Small intestine (tissue), 7 donors: ENCODE measurements at regions not wholly inside any gene's neighbourhood (a gene's known extent, or its start where the extent isn't known, plus 50 kb on each side); places are given as distances from the start of the nearest gene placed in this dataset.

ENCODE experiments used
- DNase-seq, 2 donors: peaks; one replicate each; pipeline versions ENCODE4 v3.0.0 to v3.0.0-alpha.2; 2013
- FAIRE-seq: peaks from 2 replicates; lab custom pipeline; 2012; peaks lifted over from hg19 to GRCh38; lab: Jason Lieb, UNC
- H3K27ac ChIP-seq, 3 donors: one replicate each; pipeline ENCODE4 v1.5.1; 2013; ENCODE audit warnings: low read length in 2 of 3, mild to moderate bottlenecking in 2 of 3, control low read depth in 1 of 3, inconsistent platforms in 1 of 3, low read depth in 1 of 3, moderate library complexity in 1 of 3
- H3K27me3 ChIP-seq, 3 donors: one replicate each; pipeline ENCODE4 v1.6.1; 2013; ENCODE audit warnings: low read length in 3 of 3, inconsistent platforms in 1 of 3; ENCODE audit not compliant: control insufficient read depth in 3 of 3, insufficient read depth in 3 of 3
- H3K36me3 ChIP-seq, 3 donors: one replicate each; pipeline ENCODE4 v1.6.1; 2013; ENCODE audit warnings: low read length in 3 of 3, inconsistent platforms in 1 of 3, low read depth in 1 of 3, mild to moderate bottlenecking in 1 of 3, moderate library complexity in 1 of 3; ENCODE audit not compliant: control insufficient read depth in 3 of 3, insufficient read depth in 2 of 3
- H3K4me1 ChIP-seq, 3 donors: one replicate each; pipeline ENCODE4 v1.6.1; 2013; ENCODE audit warnings: low read length in 2 of 3, inconsistent platforms in 1 of 3, low read depth in 1 of 3, mild to moderate bottlenecking in 1 of 3, moderate library complexity in 1 of 3; ENCODE audit not compliant: control insufficient read depth in 3 of 3, insufficient read depth in 2 of 3
- H3K4me3 ChIP-seq, 3 donors: one replicate each; pipeline ENCODE4 v1.5.1; 2013; ENCODE audit warnings: low read length in 3 of 3, control low read depth in 1 of 3, inconsistent platforms in 1 of 3, low read depth in 1 of 3, mild to moderate bottlenecking in 1 of 3, moderate library complexity in 1 of 3
- H3K9me3 ChIP-seq, 2 donors: one replicate each; pipeline ENCODE4 v1.6.1; 2013; ENCODE audit warnings: low read depth in 1 of 2, low read length in 1 of 2; ENCODE audit not compliant: control insufficient read depth in 2 of 2, insufficient read depth in 1 of 2
- WGBS, 3 donors: extraction: QIAGEN DNeasy Blood & Tissue Kit; methylation state at CpG; one replicate each; pipeline ENCODE4 v1.1.7; 2013; 5-methylcytosine and 5-hydroxymethylcytosine counted together
- donor health status: healthy with polysubstance abuse.
- donor health status: control.
- donor health status: control.
- donor health status: Bipolar disorder and iron deficiency.
- donor health status: healthy.

GRCh38 chr17:68662479-68662878 is 61.3 kb upstream of the FAM20A start:
- FAIRE-seq (no peak), DNase-seq (no peak)
- 87 to 92% (median 87%) methylated on average over 2 of the region's 2 CpGs for WGBS, 3 donors
- no peak overlapping the region for H3K27ac ChIP-seq
- H3K36me3 ChIP-seq: no peaks in the 10 kb centered on the region
- peaks cover 0 to 2% (median 0%) of the 10 kb centered on the region in 3 donors for H3K4me1 ChIP-seq
- H3K27me3 ChIP-seq: peaks cover 3% of the 10 kb centered on the region in 3 donors
- no peak overlapping the region for H3K4me3 ChIP-seq
- peaks cover 0 to 4% of the 10 kb centered on the region in 2 donors for H3K9me3 ChIP-seq

DNA sequence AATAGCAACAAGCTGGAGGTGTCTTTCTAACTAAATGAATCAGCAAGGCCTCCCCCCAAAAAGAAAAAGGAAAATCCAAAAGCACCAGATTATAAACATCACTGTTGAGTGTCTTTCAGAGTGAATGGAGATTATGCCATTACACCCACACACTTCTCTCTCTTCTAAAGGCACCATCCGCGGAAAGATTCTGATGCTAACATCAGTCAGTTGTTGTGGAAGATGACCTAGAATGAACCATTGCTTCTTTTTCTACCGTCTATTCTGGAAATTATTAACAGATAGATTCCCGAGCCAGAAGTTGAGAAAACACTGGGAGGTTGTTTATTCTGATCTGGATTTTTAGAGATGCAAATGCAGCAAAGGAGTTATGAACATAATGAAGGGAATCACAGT is 60.9 kb upstream of the FAM20A start:
- H3K36me3 ChIP-seq: no peaks in the 10 kb centered on the region
- whole genome bisulfite sequencing, 3 donors: 36 to 48% (median 40%) methylated on average over 4 of the region's 4 CpGs
- no peak overlapping the region for H3K27ac ChIP-seq
- peaks cover 0 to 4% of the 10 kb centered on the region in 2 donors for H3K9me3 ChIP-seq
- H3K27me3 ChIP-seq: peaks cover 3% of the 10 kb centered on the region in 3 donors
- H3K4me1 ChIP-seq: peaks cover 0 to 2% (median 0%) of the 10 kb centered on the region in 3 donors
- DNase-seq (no peak), FAIRE-seq (no peak)
- H3K4me3 ChIP-seq: no peak overlapping the region

DNA sequence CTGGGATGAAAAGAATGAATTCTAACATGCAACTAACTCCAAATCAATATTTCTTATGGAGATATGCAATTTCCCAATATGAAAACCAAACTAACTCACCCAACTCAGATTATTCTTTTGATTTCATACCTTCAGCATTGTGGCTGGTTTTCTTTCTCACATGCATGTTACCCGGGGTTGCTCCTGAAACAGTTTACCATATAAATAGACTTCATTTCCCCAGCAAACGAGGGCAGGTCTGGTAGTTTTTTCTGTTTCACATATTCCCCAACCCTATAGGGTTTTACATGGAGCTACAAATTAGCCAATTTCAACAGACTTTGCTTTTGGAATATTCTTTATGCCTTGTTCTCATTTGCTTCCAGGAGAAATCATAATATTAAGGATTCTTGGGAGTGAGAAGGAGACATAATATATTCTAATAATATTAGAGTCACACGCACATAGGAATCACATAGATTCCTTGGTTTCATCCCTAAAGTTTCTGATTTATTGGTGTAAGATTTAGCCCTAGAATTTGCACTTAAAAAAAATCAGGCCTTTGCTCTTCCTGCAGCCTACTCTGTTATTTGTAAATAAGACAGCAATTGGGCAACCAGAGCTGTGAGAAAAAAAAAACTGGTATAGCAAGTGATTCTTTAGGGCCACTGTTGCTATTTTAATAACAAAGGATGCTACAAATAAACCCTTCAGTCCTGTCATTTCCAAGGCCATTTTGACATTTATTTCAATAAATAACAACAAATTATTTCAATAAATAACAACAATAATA is 60.3 kb upstream of the FAM20A start:
- no peak for DNase-seq
- WGBS, 3 donors: 63 to 79% (median 77%) methylated on average over 3 of the region's 3 CpGs
- no peak overlapping the region for H3K4me3 ChIP-seq
- peaks cover 0 to 4% of the 10 kb centered on the region in 2 donors for H3K9me3 ChIP-seq
- no peak for FAIRE-seq
- H3K27ac ChIP-seq: no peak overlapping the region
- H3K27me3 ChIP-seq: peaks cover 3% of the 10 kb centered on the region in 3 donors
- H3K4me1 ChIP-seq: peaks cover 0 to 2% (median 0%) of the 10 kb centered on the region in 3 donors
- H3K36me3 ChIP-seq: no peaks in the 10 kb centered on the region

- H3K9me3 ChIP-seq: peaks cover 0 to 4% of the 10 kb centered on the region in 2 donors
- 36 to 68% (median 55%) methylated on average over 3 of the region's 3 CpGs for WGBS, 3 donors
Observed at GRCh38 chr17:68660302-68660701, 59.1 kb upstream of the FAM20A start.

GRCh38 chr17:68658999-68659780 is 58.0 kb upstream of the FAM20A start:
- DNase-seq: peak; percentile 9
- Histone ChIP-seq H3K4me3 (no peak overlapping the region), H3K27me3 (peaks cover 0 to 3% (median 0%) of the 10 kb centered on the region in 3 donors), H3K27ac (no peak overlapping the region), H3K4me1 (peaks cover 0 to 2% (median 0%) of the 10 kb centered on the region in 3 donors), H3K9me3 (peaks cover 0 to 4% of the 10 kb centered on the region in 2 donors), H3K36me3 (no peaks in the 10 kb centered on the region)
- WGBS, 3 donors: 40 to 70% (median 46%) methylated on average over 7 of the region's 7 CpGs
- no peak for FAIRE-seq

More at GRCh38 chr17:68660302-68660701, 59.1 kb upstream of the FAM20A start:
- DNase-seq (peak in 1 of 2 donors; percentile 3), FAIRE-seq (no peak)
- Histone ChIP-seq H3K4me1 (peaks cover 0 to 2% (median 0%) of the 10 kb centered on the region in 3 donors), H3K27ac (no peak overlapping the region), H3K4me3 (no peak overlapping the region), H3K27me3 (peaks cover 0 to 3% (median 0%) of the 10 kb centered on the region in 3 donors), H3K36me3 (no peaks in the 10 kb centered on the region)

- Histone ChIP-seq H3K4me1 (peaks cover 0 to 2% (median 0%) of the 10 kb centered on the region in 3 donors), H3K4me3 (no peak overlapping the region), H3K27me3 (peaks cover 0 to 3% (median 0%) of the 10 kb centered on the region in 3 donors), H3K36me3 (no peaks in the 10 kb centered on the region), H3K27ac (no peak overlapping the region), H3K9me3 (no peaks in the 10 kb centered on the region)
- DNase-seq: no peak
- WGBS, 3 donors: 48 to 73% (median 59%) methylated on average over 2 of the region's 2 CpGs
- no peak for FAIRE-seq
Observed at GRCh38 chr17:68657576-68657975, 56.4 kb upstream of the FAM20A start.

DNA sequence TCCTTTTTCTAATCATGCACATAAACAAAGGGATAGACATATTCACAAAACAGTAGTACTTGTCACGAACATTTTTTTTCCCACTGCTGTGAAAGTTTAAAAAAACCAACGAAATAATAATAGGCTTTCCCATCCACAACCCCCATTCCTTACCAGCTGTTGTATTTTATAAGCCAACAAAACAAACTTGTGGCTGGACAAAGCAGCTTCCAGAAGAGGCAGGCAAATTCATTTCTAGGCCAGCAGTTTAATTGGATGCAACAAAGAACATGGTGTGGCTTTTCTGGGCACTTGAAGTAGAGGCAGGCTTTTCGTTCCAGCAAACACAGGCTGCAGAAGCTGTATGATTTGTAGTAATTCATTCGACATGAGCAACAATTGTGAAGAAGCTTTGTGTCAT is 56.0 kb upstream of the FAM20A start:
- Histone ChIP-seq H3K27me3 (peaks cover 0 to 3% (median 0%) of the 10 kb centered on the region in 3 donors), H3K27ac (no peak overlapping the region), H3K4me3 (no peak overlapping the region), H3K9me3 (no peaks in the 10 kb centered on the region), H3K36me3 (no peaks in the 10 kb centered on the region), H3K4me1 (peaks cover 0 to 2% (median 0%) of the 10 kb centered on the region in 3 donors)
- no peak for FAIRE-seq
- no peak for DNase-seq
- 52 to 72% (median 68%) methylated on average over 4 of the region's 4 CpGs for WGBS, 3 donors

GRCh38 chr17:68656666-68657065 is 55.5 kb upstream of the FAM20A start:
- Histone ChIP-seq H3K9me3 (no peaks in the 10 kb centered on the region), H3K27me3 (peaks cover 0 to 3% (median 0%) of the 10 kb centered on the region in 3 donors), H3K36me3 (no peaks in the 10 kb centered on the region), H3K27ac (no peak overlapping the region), H3K4me1 (peaks cover 0 to 2% (median 0%) of the 10 kb centered on the region in 3 donors), H3K4me3 (no peak overlapping the region)
- DNase-seq (no peak), FAIRE-seq (no peak)
- WGBS, 3 donors: 48 to 68% (median 63%) methylated on average over 4 of the region's 4 CpGs
